ENCODE measurements at regions not wholly inside any gene's neighbourhood (a gene's known extent, or its start where the extent isn't known, plus 50 kb on each side); places are given as distances from the start of the nearest gene placed in this dataset.

DNA sequence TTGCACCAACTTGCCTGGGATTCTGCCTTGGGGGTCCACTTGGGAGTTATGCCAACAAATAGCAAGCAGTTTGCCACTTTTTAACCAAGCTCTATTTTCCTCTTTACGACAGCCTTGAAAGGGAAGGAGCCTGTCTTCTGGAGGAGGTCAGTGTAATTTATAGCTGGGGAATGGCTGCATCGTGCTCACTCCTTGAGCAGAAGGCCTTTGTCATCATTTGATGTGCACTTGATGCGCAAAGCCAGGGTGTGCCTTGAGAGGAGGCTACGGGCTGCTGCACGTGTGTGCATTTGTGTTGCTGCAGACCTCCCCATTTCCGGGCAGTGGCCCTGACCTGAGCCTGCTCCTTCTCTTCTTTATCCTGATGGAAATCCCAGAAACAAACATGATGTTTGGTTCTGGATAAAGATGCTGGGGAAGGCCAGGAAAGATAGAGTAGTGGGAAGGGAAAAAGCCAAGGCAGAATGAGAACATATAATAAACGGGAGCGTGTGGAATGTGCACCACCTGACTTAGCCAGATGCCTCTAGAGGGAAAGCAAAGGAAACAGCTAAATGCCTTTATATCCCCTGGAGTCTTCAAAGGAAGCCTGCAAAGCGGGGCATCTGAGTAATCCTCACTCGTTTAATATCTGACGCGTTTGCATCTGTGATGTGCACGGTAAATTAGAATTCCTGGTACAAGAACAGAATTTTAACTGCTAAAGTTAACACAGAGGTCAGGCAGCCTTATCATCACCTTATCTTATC lies 68.3 kb upstream of the ZNF521 start:
- ChIA-PET CTCF (no interaction called here), POLR2A (no interaction called here)
- Mint-ChIP-seq H3K27me3 (peaks cover 4% of the 10 kb centered on the region), H3K4me3 (no peak overlapping the region), H3K9me3 (no peaks in the 10 kb centered on the region), H3K4me1 (ENCODE audit: low read depth) (no peaks in the 10 kb centered on the region), H3K27ac (no peak overlapping the region), H3K36me3 (ENCODE audit: low read depth) (no peaks in the 10 kb centered on the region)
- intact Hi-C loops (cut with micrococcal nuclease), result no loop called here
- ATAC-seq (no peak), DNase-seq (no peak)
- TF ChIP-seq, protein P1, sequence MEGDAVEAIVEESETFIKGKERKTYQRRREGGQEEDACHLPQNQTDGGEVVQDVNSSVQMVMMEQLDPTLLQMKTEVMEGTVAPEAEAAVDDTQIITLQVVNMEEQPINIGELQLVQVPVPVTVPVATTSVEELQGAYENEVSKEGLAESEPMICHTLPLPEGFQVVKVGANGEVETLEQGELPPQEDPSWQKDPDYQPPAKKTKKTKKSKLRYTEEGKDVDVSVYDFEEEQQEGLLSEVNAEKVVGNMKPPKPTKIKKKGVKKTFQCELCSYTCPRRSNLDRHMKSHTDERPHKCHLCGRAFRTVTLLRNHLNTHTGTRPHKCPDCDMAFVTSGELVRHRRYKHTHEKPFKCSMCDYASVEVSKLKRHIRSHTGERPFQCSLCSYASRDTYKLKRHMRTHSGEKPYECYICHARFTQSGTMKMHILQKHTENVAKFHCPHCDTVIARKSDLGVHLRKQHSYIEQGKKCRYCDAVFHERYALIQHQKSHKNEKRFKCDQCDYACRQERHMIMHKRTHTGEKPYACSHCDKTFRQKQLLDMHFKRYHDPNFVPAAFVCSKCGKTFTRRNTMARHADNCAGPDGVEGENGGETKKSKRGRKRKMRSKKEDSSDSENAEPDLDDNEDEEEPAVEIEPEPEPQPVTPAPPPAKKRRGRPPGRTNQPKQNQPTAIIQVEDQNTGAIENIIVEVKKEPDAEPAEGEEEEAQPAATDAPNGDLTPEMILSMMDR (IDR thresholded peaks at IDR 0.05), result no peak

- Mint-ChIP-seq H3K27ac (no peak overlapping the region), H3K27me3 (peaks cover 4% of the 10 kb centered on the region), H3K36me3 (ENCODE audit: low read depth) (no peaks in the 10 kb centered on the region), H3K9me3 (no peaks in the 10 kb centered on the region), H3K4me3 (no peak overlapping the region), H3K4me1 (ENCODE audit: low read depth) (no peaks in the 10 kb centered on the region)
- POLR2A ChIA-PET, result no interaction called here
- ATAC-seq (no peak), DNase-seq (no peak)
- intact Hi-C loops (cut with micrococcal nuclease), result no loop called here
- CTCF ChIA-PET, result no interaction called here
- TF ChIP-seq, protein P1 (IDR thresholded peaks at IDR 0.05), result no peak
Observed at GRCh38 chr18:25416374-25416773, 64.4 kb upstream of the ZNF521 start.

DNA sequence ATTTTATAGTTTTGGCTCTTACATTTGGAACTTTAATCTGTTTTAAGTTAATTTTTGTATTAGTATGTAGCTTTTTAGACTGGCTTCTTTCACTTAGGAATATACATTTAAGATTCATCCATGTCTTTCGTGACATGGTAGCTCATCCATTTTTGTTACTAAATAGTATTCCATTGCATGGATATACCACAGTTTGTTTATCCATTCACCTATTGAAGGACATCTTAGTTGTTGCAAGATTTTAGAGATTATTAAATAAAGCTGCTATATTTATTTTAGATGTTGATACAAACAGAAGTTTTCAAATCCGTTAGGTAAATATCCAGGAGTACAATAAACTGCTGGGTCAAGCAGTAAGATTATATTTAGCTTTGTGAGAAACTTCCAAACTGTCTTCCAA lies 58.0 kb upstream of the ZNF521 start:
- H3K4me1 Mint-ChIP-seq (ENCODE audit: low read depth), result no peaks in the 10 kb centered on the region
- peaks cover 2% of the 10 kb centered on the region for H3K9me3 Mint-ChIP-seq
- ATAC-seq (no peak), DNase-seq (no peak)
- H3K36me3 Mint-ChIP-seq (ENCODE audit: low read depth), result no peaks in the 10 kb centered on the region
- ChIA-PET CTCF (no interaction called here), POLR2A (no interaction called here)
- TF ChIP-seq, protein P1 (IDR thresholded peaks at IDR 0.05), result no peak
- H3K27me3 Mint-ChIP-seq, result no peaks in the 10 kb centered on the region
- H3K4me3 Mint-ChIP-seq, result no peak overlapping the region
- intact Hi-C loops (cut with micrococcal nuclease), result no loop called here
- H3K27ac Mint-ChIP-seq, result no peak overlapping the region

- H3K4me1 Mint-ChIP-seq (ENCODE audit: low read depth), result no peaks in the 10 kb centered on the region
- ChIA-PET CTCF (no interaction called here), POLR2A (no interaction called here)
- no peak overlapping the region for H3K27ac Mint-ChIP-seq
- H3K4me3 Mint-ChIP-seq, result no peak overlapping the region
- H3K27me3 Mint-ChIP-seq, result no peaks in the 10 kb centered on the region
- TF ChIP-seq, protein P1 (IDR thresholded peaks at IDR 0.05), result no peak
- peaks cover 2% of the 10 kb centered on the region for H3K9me3 Mint-ChIP-seq
- intact Hi-C loops (cut with micrococcal nuclease), result no loop called here
- no peaks in the 10 kb centered on the region for H3K36me3 Mint-ChIP-seq (ENCODE audit: low read depth)
- DNase-seq (no peak), ATAC-seq (no peak)
Observed at GRCh38 chr18:25408293-25408692, 56.3 kb upstream of the ZNF521 start.
